ENCODE measurements at regions not wholly inside any gene's neighbourhood (a gene's known extent, or its start where the extent isn't known, plus 50 kb on each side); places are given as distances from the start of the nearest gene placed in this dataset.

DNA sequence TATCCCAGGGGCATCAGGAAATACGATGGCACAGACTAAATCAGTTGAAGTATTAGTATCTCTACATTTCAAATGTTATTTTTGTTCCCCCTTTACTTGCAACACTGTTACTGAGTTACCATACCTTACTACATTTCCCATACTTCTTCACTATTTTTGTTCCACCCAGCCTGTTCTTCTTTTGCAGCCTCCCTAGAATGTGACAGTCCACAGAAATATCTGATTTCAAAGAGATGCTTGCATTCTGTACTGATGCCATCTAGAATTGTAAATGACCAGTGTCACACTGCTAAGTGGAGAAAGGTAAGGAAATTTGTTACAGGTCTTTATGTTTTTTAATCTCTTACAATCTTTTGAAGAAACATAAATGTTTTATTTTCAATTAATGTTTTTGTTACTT, 279.9 kb downstream of the CCER1 start (continued):
- TF ChIP-seq NFXL1 (IDR thresholded peaks at IDR 0.05; ENCODE audit: borderline replicate concordance) (no peak), NR2C1 (IDR thresholded peaks at IDR 0.05) (no peak), ZNF622 (IDR thresholded peaks at IDR 0.05) (no peak)
- TF ChIP-seq, protein P1, sequence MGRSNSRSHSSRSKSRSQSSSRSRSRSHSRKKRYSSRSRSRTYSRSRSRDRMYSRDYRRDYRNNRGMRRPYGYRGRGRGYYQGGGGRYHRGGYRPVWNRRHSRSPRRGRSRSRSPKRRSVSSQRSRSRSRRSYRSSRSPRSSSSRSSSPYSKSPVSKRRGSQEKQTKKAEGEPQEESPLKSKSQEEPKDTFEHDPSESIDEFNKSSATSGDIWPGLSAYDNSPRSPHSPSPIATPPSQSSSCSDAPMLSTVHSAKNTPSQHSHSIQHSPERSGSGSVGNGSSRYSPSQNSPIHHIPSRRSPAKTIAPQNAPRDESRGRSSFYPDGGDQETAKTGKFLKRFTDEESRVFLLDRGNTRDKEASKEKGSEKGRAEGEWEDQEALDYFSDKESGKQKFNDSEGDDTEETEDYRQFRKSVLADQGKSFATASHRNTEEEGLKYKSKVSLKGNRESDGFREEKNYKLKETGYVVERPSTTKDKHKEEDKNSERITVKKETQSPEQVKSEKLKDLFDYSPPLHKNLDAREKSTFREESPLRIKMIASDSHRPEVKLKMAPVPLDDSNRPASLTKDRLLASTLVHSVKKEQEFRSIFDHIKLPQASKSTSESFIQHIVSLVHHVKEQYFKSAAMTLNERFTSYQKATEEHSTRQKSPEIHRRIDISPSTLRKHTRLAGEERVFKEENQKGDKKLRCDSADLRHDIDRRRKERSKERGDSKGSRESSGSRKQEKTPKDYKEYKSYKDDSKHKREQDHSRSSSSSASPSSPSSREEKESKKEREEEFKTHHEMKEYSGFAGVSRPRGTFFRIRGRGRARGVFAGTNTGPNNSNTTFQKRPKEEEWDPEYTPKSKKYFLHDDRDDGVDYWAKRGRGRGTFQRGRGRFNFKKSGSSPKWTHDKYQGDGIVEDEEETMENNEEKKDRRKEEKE (IDR thresholded peaks at IDR 0.05), result no peak
- TF ChIP-seq, protein P2, sequence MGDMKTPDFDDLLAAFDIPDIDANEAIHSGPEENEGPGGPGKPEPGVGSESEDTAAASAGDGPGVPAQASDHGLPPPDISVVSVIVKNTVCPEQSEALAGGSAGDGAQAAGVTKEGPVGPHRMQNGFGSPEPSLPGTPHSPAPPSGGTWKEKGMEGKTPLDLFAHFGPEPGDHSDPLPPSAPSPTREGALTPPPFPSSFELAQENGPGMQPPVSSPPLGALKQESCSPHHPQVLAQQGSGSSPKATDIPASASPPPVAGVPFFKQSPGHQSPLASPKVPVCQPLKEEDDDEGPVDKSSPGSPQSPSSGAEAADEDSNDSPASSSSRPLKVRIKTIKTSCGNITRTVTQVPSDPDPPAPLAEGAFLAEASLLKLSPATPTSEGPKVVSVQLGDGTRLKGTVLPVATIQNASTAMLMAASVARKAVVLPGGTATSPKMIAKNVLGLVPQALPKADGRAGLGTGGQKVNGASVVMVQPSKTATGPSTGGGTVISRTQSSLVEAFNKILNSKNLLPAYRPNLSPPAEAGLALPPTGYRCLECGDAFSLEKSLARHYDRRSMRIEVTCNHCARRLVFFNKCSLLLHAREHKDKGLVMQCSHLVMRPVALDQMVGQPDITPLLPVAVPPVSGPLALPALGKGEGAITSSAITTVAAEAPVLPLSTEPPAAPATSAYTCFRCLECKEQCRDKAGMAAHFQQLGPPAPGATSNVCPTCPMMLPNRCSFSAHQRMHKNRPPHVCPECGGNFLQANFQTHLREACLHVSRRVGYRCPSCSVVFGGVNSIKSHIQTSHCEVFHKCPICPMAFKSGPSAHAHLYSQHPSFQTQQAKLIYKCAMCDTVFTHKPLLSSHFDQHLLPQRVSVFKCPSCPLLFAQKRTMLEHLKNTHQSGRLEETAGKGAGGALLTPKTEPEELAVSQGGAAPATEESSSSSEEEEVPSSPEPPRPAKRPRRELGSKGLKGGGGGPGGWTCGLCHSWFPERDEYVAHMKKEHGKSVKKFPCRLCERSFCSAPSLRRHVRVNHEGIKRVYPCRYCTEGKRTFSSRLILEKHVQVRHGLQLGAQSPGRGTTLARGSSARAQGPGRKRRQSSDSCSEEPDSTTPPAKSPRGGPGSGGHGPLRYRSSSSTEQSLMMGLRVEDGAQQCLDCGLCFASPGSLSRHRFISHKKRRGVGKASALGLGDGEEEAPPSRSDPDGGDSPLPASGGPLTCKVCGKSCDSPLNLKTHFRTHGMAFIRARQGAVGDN (IDR thresholded peaks at IDR 0.05), result no peak

DNA sequence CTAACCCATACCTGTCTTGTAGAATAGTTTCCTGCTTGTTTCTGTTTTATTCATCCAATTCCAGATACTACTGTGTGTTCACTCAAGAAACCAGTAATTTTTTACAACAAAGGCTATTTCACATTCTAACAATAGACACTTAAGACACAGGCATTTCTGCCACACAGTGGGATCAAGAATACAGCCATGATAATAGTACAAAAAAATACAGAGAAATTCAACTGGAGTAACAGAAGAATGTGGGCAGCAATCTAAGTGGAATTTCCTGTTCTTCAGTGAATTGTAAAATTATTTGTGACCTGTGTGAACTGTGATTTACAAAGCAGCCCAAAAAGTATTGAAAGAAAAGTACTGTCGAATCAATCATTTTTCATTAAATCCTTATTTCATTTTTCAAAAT, 282.9 kb downstream of the CCER1 start:
- H3K4me3 ChIP-seq, result no peak overlapping the region
- no peak overlapping the region for H3K4me2 ChIP-seq (ENCODE audit: control insufficient read depth, insufficient read depth)
- in situ Hi-C loops (cut with MboI), result no loop called here
- H3K36me3 ChIP-seq (ENCODE audit: control insufficient read depth in 2 of 2, insufficient read depth in 2 of 2, low read length in 1 of 2), result no peaks in the 10 kb centered on the region
- SMC1A ChIA-PET (ENCODE audit: uncharacterized antibody, unreplicated experiment), result no interaction called here
- RAD21 ChIA-PET (ENCODE audit: unreplicated experiment), result no interaction called here
- no peak overlapping the region for H2AFZ ChIP-seq (ENCODE audit: control insufficient read depth, low read depth, low read length)
- H3K27me3 ChIP-seq (replicated peaks in 1 of 2; ENCODE audit: control insufficient read depth in 2 of 2, insufficient read depth in 2 of 2, low read length in 1 of 2), result no peaks in the 10 kb centered on the region
- ATAC-seq (no peak), DNase-seq (ENCODE audit: low read depth, low spot score) (no peak), FAIRE-seq (no peak)
- CTCF ChIA-PET, result no interaction called here
- no peaks in the 10 kb centered on the region for H3K79me2 ChIP-seq (ENCODE audit: control insufficient read depth, insufficient read depth, low read length)
- WGBS (ENCODE audit: insufficient coverage, insufficient replicate concordance, low lambda C conversion rate, missing lambda C conversion rate), result 33% methylated on average over 1 of the region's 1 CpG
- H4K20me1 ChIP-seq (ENCODE audit: control insufficient read depth, insufficient read depth), result no peaks in the 10 kb centered on the region
- H3K9me3 ChIP-seq (replicated peaks; ENCODE audit: control insufficient read depth, insufficient read depth, low read length), result no peaks in the 10 kb centered on the region
- H3K27ac ChIP-seq (ENCODE audit: control insufficient read depth, insufficient read depth), result no peak overlapping the region
- no peak overlapping the region for H3K9ac ChIP-seq (ENCODE audit: control insufficient read depth, insufficient read depth, low read length)
- H3K4me1 ChIP-seq (ENCODE audit: control insufficient read depth, insufficient read depth, low read length), result no peaks in the 10 kb centered on the region
- POLR2A ChIA-PET, result no interaction called here
- intact Hi-C loops (cut with micrococcal nuclease; ENCODE audit: unreplicated experiment), result no loop called here
- no TSS peak for BruUV-seq (replicated peaks)
- TF ChIP-seq FOXK2 (IDR thresholded peaks at IDR 0.05) (no peak), BMI1 (IDR thresholded peaks at IDR 0.05; ENCODE audit: borderline replicate concordance) (no peak), MTA3 (IDR thresholded peaks at IDR 0.05; ENCODE audit: borderline replicate concordance, low read length) (no peak), JUNB (IDR thresholded peaks at IDR 0.05) (no peak), TCF7 (IDR thresholded peaks at IDR 0.05; ENCODE audit: borderline replicate concordance) (no peak)
- TF ChIP-seq, protein P3, sequence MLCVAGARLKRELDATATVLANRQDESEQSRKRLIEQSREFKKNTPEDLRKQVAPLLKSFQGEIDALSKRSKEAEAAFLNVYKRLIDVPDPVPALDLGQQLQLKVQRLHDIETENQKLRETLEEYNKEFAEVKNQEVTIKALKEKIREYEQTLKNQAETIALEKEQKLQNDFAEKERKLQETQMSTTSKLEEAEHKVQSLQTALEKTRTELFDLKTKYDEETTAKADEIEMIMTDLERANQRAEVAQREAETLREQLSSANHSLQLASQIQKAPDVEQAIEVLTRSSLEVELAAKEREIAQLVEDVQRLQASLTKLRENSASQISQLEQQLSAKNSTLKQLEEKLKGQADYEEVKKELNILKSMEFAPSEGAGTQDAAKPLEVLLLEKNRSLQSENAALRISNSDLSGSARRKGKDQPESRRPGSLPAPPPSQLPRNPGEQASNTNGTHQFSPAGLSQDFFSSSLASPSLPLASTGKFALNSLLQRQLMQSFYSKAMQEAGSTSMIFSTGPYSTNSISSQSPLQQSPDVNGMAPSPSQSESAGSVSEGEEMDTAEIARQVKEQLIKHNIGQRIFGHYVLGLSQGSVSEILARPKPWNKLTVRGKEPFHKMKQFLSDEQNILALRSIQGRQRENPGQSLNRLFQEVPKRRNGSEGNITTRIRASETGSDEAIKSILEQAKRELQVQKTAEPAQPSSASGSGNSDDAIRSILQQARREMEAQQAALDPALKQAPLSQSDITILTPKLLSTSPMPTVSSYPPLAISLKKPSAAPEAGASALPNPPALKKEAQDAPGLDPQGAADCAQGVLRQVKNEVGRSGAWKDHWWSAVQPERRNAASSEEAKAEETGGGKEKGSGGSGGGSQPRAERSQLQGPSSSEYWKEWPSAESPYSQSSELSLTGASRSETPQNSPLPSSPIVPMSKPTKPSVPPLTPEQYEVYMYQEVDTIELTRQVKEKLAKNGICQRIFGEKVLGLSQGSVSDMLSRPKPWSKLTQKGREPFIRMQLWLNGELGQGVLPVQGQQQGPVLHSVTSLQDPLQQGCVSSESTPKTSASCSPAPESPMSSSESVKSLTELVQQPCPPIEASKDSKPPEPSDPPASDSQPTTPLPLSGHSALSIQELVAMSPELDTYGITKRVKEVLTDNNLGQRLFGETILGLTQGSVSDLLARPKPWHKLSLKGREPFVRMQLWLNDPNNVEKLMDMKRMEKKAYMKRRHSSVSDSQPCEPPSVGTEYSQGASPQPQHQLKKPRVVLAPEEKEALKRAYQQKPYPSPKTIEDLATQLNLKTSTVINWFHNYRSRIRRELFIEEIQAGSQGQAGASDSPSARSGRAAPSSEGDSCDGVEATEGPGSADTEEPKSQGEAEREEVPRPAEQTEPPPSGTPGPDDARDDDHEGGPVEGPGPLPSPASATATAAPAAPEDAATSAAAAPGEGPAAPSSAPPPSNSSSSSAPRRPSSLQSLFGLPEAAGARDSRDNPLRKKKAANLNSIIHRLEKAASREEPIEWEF (IDR thresholded peaks at IDR 0.05; ENCODE audit: insufficient replicate concordance, low read depth, low read length), result no peak

Data from GM12878 (cell line).